ENCODE measurements at regions not wholly inside any gene's neighbourhood (a gene's known extent, or its start where the extent isn't known, plus 50 kb on each side); places are given as distances from the start of the nearest gene placed in this dataset.

GRCh38 chr22:47625531-47626427, 863.3 kb downstream of the TBC1D22A start:
- no peak for TF ChIP-seq ZFP30 (CRISPR knock-in tag; IDR thresholded peaks at IDR 0.05)
- no peak for TF ChIP-seq RARB (CRISPR knock-in tag; IDR thresholded peaks at IDR 0.05)
- TF ChIP-seq ZFP3 (CRISPR knock-in tag; IDR thresholded peaks at IDR 0.05): no peak

Measured in SK-N-SH treated with all-trans-retinoic acid at 6 μM for 48 hours (cell line).